ENCODE measurements at regions not wholly inside any gene's neighbourhood (a gene's known extent, or its start where the extent isn't known, plus 50 kb on each side); places are given as distances from the start of the nearest gene placed in this dataset.

DNA sequence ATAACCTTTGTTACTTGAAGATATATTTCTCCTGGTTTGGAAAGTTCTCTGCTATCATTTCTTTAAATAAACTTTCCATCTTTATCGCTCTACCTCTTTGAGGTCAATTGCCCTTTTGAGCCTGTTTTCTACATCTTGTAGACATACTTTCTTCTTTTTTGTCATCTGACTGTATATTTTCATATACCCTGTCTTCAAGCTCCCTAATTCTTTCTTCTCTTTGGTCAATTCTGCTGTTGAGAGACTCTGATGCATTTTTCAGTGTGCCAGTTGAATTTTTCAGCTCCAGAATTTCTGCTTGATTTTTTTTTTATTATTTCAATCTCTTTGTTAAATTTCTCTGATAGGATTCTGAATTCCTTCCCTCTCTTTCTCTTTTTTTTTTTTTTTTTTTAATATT, 511.2 kb upstream of the GRAMD2B start:
- TF ChIP-seq ZNF232 (CRISPR knock-in tag; IDR thresholded peaks at IDR 0.05; ENCODE audit: borderline replicate concordance) (no peak), ZNF333 (CRISPR knock-in tag; IDR thresholded peaks at IDR 0.05; ENCODE audit: borderline replicate concordance) (no peak), ZNF710 (CRISPR knock-in tag; IDR thresholded peaks at IDR 0.05; ENCODE audit: borderline replicate concordance) (no peak), ZSCAN9 (CRISPR knock-in tag; IDR thresholded peaks at IDR 0.05; ENCODE audit: borderline replicate concordance) (no peak), ZNF607 (CRISPR knock-in tag; IDR thresholded peaks at IDR 0.05; ENCODE audit: borderline replicate concordance) (no peak), ZNF350 (CRISPR knock-in tag; IDR thresholded peaks at IDR 0.05; ENCODE audit: borderline replicate concordance, low read depth) (no peak), ZNF558 (CRISPR knock-in tag; IDR thresholded peaks at IDR 0.05; ENCODE audit: borderline replicate concordance) (no peak), THYN1 (CRISPR knock-in tag; IDR thresholded peaks at IDR 0.05; ENCODE audit: borderline replicate concordance, low read depth) (no peak)
- TF ChIP-seq, protein P1, sequence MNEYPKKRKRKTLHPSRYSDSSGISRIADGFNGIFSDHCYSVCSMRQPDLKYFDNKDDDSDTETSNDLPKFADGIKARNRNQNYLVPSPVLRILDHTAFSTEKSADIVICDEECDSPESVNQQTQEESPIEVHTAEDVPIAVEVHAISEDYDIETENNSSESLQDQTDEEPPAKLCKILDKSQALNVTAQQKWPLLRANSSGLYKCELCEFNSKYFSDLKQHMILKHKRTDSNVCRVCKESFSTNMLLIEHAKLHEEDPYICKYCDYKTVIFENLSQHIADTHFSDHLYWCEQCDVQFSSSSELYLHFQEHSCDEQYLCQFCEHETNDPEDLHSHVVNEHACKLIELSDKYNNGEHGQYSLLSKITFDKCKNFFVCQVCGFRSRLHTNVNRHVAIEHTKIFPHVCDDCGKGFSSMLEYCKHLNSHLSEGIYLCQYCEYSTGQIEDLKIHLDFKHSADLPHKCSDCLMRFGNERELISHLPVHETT (CRISPR knock-in tag; conservative IDR thresholded peaks at IDR 0.05) = no peak
- no peak overlapping the region for H3K4me2 ChIP-seq (ENCODE audit: low read depth, low read length)
- no peaks in the 10 kb centered on the region for H3K27me3 ChIP-seq (ENCODE audit: control insufficient read depth in 1 of 2, insufficient read depth in 2 of 2, low read length in 2 of 2)
- POLR2A ChIA-PET = no interaction called here
- intact Hi-C loops (cut with micrococcal nuclease; ENCODE audit: unreplicated experiment) (no loop called here), in situ Hi-C loops (cut with HindIII; ENCODE audit: extremely low pct_ligation_motif_present, low pct_unique_long_range_greater_than_20kb) (no loop called here)
- FAIRE-seq (no peak), DNase-seq (ENCODE audit: low spot score) (no peak), ATAC-seq (no peak)
- no TSS peak for BruUV-seq (replicated peaks)
- no peak overlapping the region for H2AFZ ChIP-seq (ENCODE audit: low read length)
- H4K20me1 ChIP-seq (ENCODE audit: insufficient read depth, low read length) = no peaks in the 10 kb centered on the region
- no peak overlapping the region for H3K4me3 ChIP-seq (replicated peaks in 1 of 3; ENCODE audit: insufficient read depth in 1 of 3, low read depth in 2 of 3, low read length in 3 of 3)
- peaks cover 91% of the 10 kb centered on the region for H3K9me3 ChIP-seq (ENCODE audit: low read length)
- no peaks in the 10 kb centered on the region for H3K4me1 ChIP-seq (ENCODE audit: insufficient read depth, low read length)
- no peak overlapping the region for H3K9ac ChIP-seq (ENCODE audit: insufficient read depth, low read depth, low read length)
- WGBS (ENCODE audit: low lambda C conversion rate) = 30% methylated on average over 1 of the region's 1 CpG
- no peaks in the 10 kb centered on the region for H3K36me3 ChIP-seq (replicated peaks in 1 of 2; ENCODE audit: control insufficient read depth in 1 of 2, insufficient read depth in 2 of 2, low read length in 2 of 2)
- H3K27ac ChIP-seq (ENCODE audit: extremely low read length, insufficient read depth, low read length) = no peak overlapping the region
- CTCF ChIA-PET (ENCODE audit: low intra/inter-chr PET ratio, low total read pairs) = no interaction called here
- H3K79me2 ChIP-seq (ENCODE audit: insufficient read depth, low read length) = no peaks in the 10 kb centered on the region

Measured in HepG2 (cell line).